Adrenal gland (tissue), 5 donors: ENCODE measurements at regions not wholly inside any gene's neighbourhood (a gene's known extent, or its start where the extent isn't known, plus 50 kb on each side); places are given as distances from the start of the nearest gene placed in this dataset.

Experiments used
- CTCF ChIP-seq, 6 experiments: fragments of 450-650 bp in 4 of 6; fragments of 200-600 bp in 2 of 6; sonication (generic) in 1 of 6; IDR thresholded peaks; 1 replicate in 5 of 6; 2 replicates in 1 of 6; pipeline versions ENCODE4 v1.5.1 to v1.8.0; 2016 to 2021; ENCODE audit warnings: antibody characterized with exemption in 6 of 6, mild to moderate bottlenecking in 2 of 6, moderate library complexity in 1 of 6
- POLR2A ChIP-seq, 2 donors: fragments of 450-650 bp; IDR thresholded peaks; one replicate each; pipeline ENCODE4 v1.6.1; 2017; ENCODE audit warnings: antibody characterized with exemption in 2 of 2, mild to moderate bottlenecking in 2 of 2, moderate library complexity in 1 of 2
- donor health status: DM: no; HTN: no; CAD: no.

- TF ChIP-seq CTCF (IDR thresholded peaks at IDR 0.05) = no peak
- TF ChIP-seq POLR2A (IDR thresholded peaks at IDR 0.05) = no peak
These were observed 1205.2 kb upstream of the AUTS2 start for GRCh38 chr7:68393051-68393450.
